ENCODE measurements at regions not wholly inside any gene's neighbourhood (a gene's known extent, or its start where the extent isn't known, plus 50 kb on each side); places are given as distances from the start of the nearest gene placed in this dataset.

DNA sequence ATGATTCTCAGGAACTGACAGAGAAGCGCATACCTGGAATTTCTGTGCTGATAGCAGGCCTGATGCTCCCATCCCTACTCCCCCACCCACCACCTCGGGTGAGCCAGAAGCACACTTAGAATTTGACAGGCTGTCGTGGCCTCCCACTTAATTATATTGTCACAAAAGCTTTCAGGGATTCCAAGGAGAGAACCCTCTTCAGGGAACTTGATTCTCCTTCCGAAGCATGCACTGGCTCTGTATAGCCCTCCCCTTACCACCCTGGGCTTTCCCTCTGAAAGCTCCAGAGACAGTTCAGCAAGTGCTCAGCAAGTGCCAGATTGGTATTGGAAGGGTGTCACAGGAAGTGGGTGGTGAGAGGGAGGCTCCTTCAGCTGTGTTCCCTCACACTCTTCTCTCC, 252.5 kb upstream of the SIX2 start:
- H3K27ac ChIP-seq (ENCODE audit: low read depth, low read length, poor library complexity, severe bottlenecking) = no peak overlapping the region
- BruUV-seq (replicated peaks) = no TSS peak
- TF ChIP-seq, protein P1, sequence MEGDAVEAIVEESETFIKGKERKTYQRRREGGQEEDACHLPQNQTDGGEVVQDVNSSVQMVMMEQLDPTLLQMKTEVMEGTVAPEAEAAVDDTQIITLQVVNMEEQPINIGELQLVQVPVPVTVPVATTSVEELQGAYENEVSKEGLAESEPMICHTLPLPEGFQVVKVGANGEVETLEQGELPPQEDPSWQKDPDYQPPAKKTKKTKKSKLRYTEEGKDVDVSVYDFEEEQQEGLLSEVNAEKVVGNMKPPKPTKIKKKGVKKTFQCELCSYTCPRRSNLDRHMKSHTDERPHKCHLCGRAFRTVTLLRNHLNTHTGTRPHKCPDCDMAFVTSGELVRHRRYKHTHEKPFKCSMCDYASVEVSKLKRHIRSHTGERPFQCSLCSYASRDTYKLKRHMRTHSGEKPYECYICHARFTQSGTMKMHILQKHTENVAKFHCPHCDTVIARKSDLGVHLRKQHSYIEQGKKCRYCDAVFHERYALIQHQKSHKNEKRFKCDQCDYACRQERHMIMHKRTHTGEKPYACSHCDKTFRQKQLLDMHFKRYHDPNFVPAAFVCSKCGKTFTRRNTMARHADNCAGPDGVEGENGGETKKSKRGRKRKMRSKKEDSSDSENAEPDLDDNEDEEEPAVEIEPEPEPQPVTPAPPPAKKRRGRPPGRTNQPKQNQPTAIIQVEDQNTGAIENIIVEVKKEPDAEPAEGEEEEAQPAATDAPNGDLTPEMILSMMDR (conservative IDR thresholded peaks at IDR 0.05; ENCODE audit: low read depth, low read length) = no peak
- no peak for TF ChIP-seq EZH2 (IDR thresholded peaks at IDR 0.05; ENCODE audit: borderline replicate concordance, low read depth, low read length, poor library complexity, severe bottlenecking)
- intact Hi-C loops (cut with micrococcal nuclease; ENCODE audit: unreplicated experiment) = no loop called here
- ChIA-PET CTCF (no interaction called here), POLR2A (ENCODE audit: low non-redundant PET) (no interaction called here)
- no peaks in the 10 kb centered on the region for H3K27me3 ChIP-seq (replicated peaks; ENCODE audit: insufficient read depth, low read depth, low read length, poor library complexity)
- H3K9me3 ChIP-seq (ENCODE audit: low read depth, low read length, poor library complexity, severe bottlenecking) = no peaks in the 10 kb centered on the region
- no peak for DNase-seq (ENCODE audit: low spot score)
- H3K4me1 ChIP-seq (ENCODE audit: insufficient read depth, low read length, poor library complexity, severe bottlenecking) = peaks cover 5% of the 10 kb centered on the region
- H3K4me3 ChIP-seq (ENCODE audit: low read depth, low read length, poor library complexity, severe bottlenecking) = no peak overlapping the region
- no peaks in the 10 kb centered on the region for H3K36me3 ChIP-seq (ENCODE audit: insufficient read depth, low read length, poor library complexity, severe bottlenecking)

DNA sequence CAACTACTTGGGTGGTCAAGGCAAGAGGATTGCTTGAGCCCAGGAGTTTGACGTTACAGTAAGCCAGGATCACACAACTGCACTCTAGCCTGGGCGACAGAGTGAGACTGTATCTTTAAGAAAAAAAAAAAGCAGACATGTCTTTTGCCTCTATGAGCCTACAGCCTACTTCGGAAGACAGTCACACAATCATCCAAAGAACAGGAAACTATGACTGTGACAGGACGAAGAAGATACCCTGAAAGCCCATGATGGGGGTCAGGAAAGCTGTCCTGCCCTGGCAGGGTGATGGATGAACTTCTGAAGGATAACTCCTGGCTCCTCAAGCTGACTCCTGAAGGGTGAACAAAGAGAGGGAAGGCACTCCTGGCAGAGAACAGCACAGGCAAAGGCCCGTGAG, 251.7 kb upstream of the SIX2 start:
- ChIA-PET POLR2A (ENCODE audit: low non-redundant PET) (no interaction called here), CTCF (no interaction called here)
- no peaks in the 10 kb centered on the region for H3K36me3 ChIP-seq (ENCODE audit: insufficient read depth, low read length, poor library complexity, severe bottlenecking)
- no peaks in the 10 kb centered on the region for H3K27me3 ChIP-seq (replicated peaks; ENCODE audit: insufficient read depth, low read depth, low read length, poor library complexity)
- no peak for DNase-seq (ENCODE audit: low spot score)
- no peak overlapping the region for H3K27ac ChIP-seq (ENCODE audit: low read depth, low read length, poor library complexity, severe bottlenecking)
- TF ChIP-seq EZH2 (IDR thresholded peaks at IDR 0.05; ENCODE audit: borderline replicate concordance, low read depth, low read length, poor library complexity, severe bottlenecking) = no peak
- TF ChIP-seq, protein P1 (conservative IDR thresholded peaks at IDR 0.05; ENCODE audit: low read depth, low read length) = no peak
- H3K4me1 ChIP-seq (ENCODE audit: insufficient read depth, low read length, poor library complexity, severe bottlenecking) = peaks cover 5% of the 10 kb centered on the region
- no peaks in the 10 kb centered on the region for H3K9me3 ChIP-seq (ENCODE audit: low read depth, low read length, poor library complexity, severe bottlenecking)
- intact Hi-C loops (cut with micrococcal nuclease; ENCODE audit: unreplicated experiment) = no loop called here
- BruUV-seq (replicated peaks) = no TSS peak
- no peak overlapping the region for H3K4me3 ChIP-seq (ENCODE audit: low read depth, low read length, poor library complexity, severe bottlenecking)

DNA sequence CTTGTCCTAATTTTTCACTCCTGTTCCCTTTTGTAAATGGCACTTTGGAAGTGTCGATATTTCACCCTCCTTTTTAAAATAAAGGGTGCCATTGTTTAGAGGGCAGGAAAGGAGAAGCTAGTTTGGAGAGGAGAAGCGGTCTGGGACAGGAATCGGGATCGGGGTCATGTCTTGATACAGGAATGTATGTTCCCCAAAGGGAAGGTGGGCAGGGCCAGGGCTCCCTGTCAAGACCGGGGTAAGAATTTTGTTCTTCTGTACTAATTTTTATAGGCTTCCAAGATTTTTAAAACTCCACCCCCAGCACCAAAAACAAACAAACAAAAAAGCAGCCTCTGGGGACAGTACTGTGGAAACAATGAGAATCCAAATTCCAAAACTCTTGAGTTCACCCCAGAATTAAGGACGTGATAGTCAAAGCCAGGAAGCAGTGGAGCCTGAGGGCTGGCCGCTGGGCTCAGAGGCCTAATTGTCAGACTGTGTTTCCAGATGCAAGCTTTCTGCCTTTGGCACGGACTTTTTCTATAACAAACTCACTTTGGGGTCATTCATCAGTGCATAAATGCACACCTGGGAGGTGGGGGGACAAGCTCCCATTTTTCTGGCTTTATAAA, 250.4 kb upstream of the SIX2 start:
- BruUV-seq (replicated peaks) = no TSS peak
- H3K4me3 ChIP-seq (ENCODE audit: low read depth, low read length, poor library complexity, severe bottlenecking) = no peak overlapping the region
- TF ChIP-seq, protein P1 (conservative IDR thresholded peaks at IDR 0.05; ENCODE audit: low read depth, low read length) = no peak
- no peak for TF ChIP-seq EZH2 (IDR thresholded peaks at IDR 0.05; ENCODE audit: borderline replicate concordance, low read depth, low read length, poor library complexity, severe bottlenecking)
- no peak overlapping the region for H3K27ac ChIP-seq (ENCODE audit: low read depth, low read length, poor library complexity, severe bottlenecking)
- DNase-seq (ENCODE audit: low spot score) = no peak
- CTCF ChIA-PET = no interaction called here
- no peaks in the 10 kb centered on the region for H3K9me3 ChIP-seq (ENCODE audit: low read depth, low read length, poor library complexity, severe bottlenecking)
- POLR2A ChIA-PET (ENCODE audit: low non-redundant PET) = no interaction called here
- no peaks in the 10 kb centered on the region for H3K36me3 ChIP-seq (ENCODE audit: insufficient read depth, low read length, poor library complexity, severe bottlenecking)
- no peaks in the 10 kb centered on the region for H3K27me3 ChIP-seq (replicated peaks; ENCODE audit: insufficient read depth, low read depth, low read length, poor library complexity)
- peaks cover 5% of the 10 kb centered on the region for H3K4me1 ChIP-seq (ENCODE audit: insufficient read depth, low read length, poor library complexity, severe bottlenecking)
- intact Hi-C loops (cut with micrococcal nuclease; ENCODE audit: unreplicated experiment) = no loop called here

All from A673 (cell line).